Lower leg skin (tissue), 3 donors: ENCODE measurements at regions not wholly inside any gene's neighbourhood (a gene's known extent, or its start where the extent isn't known, plus 50 kb on each side); places are given as distances from the start of the nearest gene placed in this dataset.

Experiments
- CTCF ChIP-seq, 3 donors: fragments of 450-650 bp; IDR thresholded peaks; one replicate each; pipeline ENCODE4 v1.5.1; 2016; ENCODE audit warnings: antibody characterized with exemption in 3 of 3, mild to moderate bottlenecking in 3 of 3, moderate library complexity in 2 of 3
- POLR2A ChIP-seq, 2 donors: fragments of 450-650 bp; IDR thresholded peaks; one replicate each; pipeline ENCODE4 v1.6.1; 2016 to 2017; ENCODE audit warnings: antibody characterized with exemption in 2 of 2, mild to moderate bottlenecking in 1 of 2, moderate library complexity in 1 of 2

- TF ChIP-seq POLR2A (IDR thresholded peaks at IDR 0.05): no peak
- TF ChIP-seq CTCF (IDR thresholded peaks at IDR 0.05): no peak
Measured at GRCh38 chr4:81915430-81915829, 443.7 kb upstream of the RASGEF1B start.
